HG02763 (cell line): ENCODE measurements at regions not wholly inside any gene's neighbourhood (a gene's known extent, or its start where the extent isn't known, plus 50 kb on each side); places are given as distances from the start of the nearest gene placed in this dataset.

Experiments used
- ATAC-seq: cut with Tn5 transposase; IDR thresholded peaks from one replicate; pipeline ENCODE4 v1.9.1; 2021; ENCODE audit warnings: mild to moderate bottlenecking, moderate library complexity; ENCODE audit not compliant: unreplicated experiment

GRCh38 chr18:78650926-78651325, 328.7 kb upstream of the SALL3 start:
- ATAC-seq = no peak

GRCh38 chr18:78652001-78652545, 327.5 kb upstream of the SALL3 start:
- no peak for ATAC-seq

GRCh38 chr18:78655921-78656320, 323.7 kb upstream of the SALL3 start:
- no peak for ATAC-seq

- ATAC-seq = no peak
Observed at GRCh38 chr18:78656346-78656925, 323.2 kb upstream of the SALL3 start.

- ATAC-seq = no peak
Observed at GRCh38 chr18:78658531-78658930, 321.1 kb upstream of the SALL3 start.

- no peak for ATAC-seq
Observed at GRCh38 chr18:78659057-78659456, 320.6 kb upstream of the SALL3 start.

- no peak for ATAC-seq
Observed at GRCh38 chr18:78659748-78660147, 319.9 kb upstream of the SALL3 start.

- ATAC-seq = no peak
Observed at GRCh38 chr18:78660311-78660710, 319.3 kb upstream of the SALL3 start.

- no peak for ATAC-seq
Observed at GRCh38 chr18:78661316-78661715, 318.3 kb upstream of the SALL3 start.

GRCh38 chr18:78662879-78663278, 316.7 kb upstream of the SALL3 start:
- ATAC-seq = no peak

GRCh38 chr18:78664048-78664447, 315.6 kb upstream of the SALL3 start:
- ATAC-seq = no peak

- no peak for ATAC-seq
Observed at GRCh38 chr18:78664848-78665247, 314.8 kb upstream of the SALL3 start.

- ATAC-seq = no peak
Observed at GRCh38 chr18:78665644-78666043, 314.0 kb upstream of the SALL3 start.

- ATAC-seq = no peak
Observed at GRCh38 chr18:78666666-78667335, 312.8 kb upstream of the SALL3 start.

- no peak for ATAC-seq
Observed at GRCh38 chr18:78670778-78671391, 308.7 kb upstream of the SALL3 start.

GRCh38 chr18:78671551-78671950, 308.1 kb upstream of the SALL3 start:
- ATAC-seq = no peak

- no peak for ATAC-seq
Observed at GRCh38 chr18:78672862-78673446, 306.7 kb upstream of the SALL3 start.

- ATAC-seq = no peak
Observed at GRCh38 chr18:78673516-78674321, 305.9 kb upstream of the SALL3 start.

- no peak for ATAC-seq
Observed at GRCh38 chr18:78675231-78675630, 304.4 kb upstream of the SALL3 start.

- ATAC-seq = no peak
Observed at GRCh38 chr18:78676622-78677482, 302.8 kb upstream of the SALL3 start.
